ENCODE measurements at regions not wholly inside any gene's neighbourhood (a gene's known extent, or its start where the extent isn't known, plus 50 kb on each side); places are given as distances from the start of the nearest gene placed in this dataset.

DNA sequence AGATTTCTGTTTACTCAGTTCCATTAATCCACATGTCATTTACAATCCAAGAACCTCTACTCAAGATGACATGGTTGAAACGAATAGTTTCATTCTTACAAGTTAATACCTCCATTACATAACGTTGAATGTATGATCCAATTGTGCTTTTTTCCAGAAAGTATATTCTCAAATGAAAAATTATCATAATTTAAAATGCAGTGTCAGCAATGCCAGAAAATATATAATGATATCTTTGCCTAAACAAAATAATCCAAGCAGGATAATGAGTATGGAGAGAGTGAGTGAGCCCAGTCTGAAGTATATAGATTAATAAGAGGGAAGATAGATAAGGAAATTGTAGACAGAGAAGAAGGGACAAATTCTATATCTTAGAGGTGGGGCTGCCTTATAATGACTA lies 505.0 kb downstream of the CENPC start:
- peaks cover 7% of the 10 kb centered on the region for H3K4me1 ChIP-seq (ENCODE audit: insufficient read depth, low read length)
- TF ChIP-seq CTCF (IDR thresholded peaks at IDR 0.05; ENCODE audit: insufficient read depth, low read depth, low read length) (no peak), EZH2 (IDR thresholded peaks at IDR 0.05; ENCODE audit: insufficient read depth, low read length) (no peak)
- no peak overlapping the region for H3K4me3 ChIP-seq (ENCODE audit: insufficient read depth, low read depth, low read length)
- no peaks in the 10 kb centered on the region for H3K27me3 Mint-ChIP-seq (ENCODE audit: low read depth, unreplicated experiment)
- no peaks in the 10 kb centered on the region for H4K20me1 ChIP-seq (ENCODE audit: insufficient read depth, low read length)
- H2AFZ ChIP-seq (ENCODE audit: low read depth, low read length): no peak overlapping the region
- no peak for FAIRE-seq
- no peaks in the 10 kb centered on the region for H3K36me3 ChIP-seq (ENCODE audit: insufficient read depth, low read length)
- no peaks in the 10 kb centered on the region for H3K36me3 Mint-ChIP-seq (ENCODE audit: low read depth, unreplicated experiment)
- H3K4me3 Mint-ChIP-seq (ENCODE audit: unreplicated experiment): no peak overlapping the region
- H3K4me1 Mint-ChIP-seq (ENCODE audit: low read depth, unreplicated experiment): peaks cover 13% of the 10 kb centered on the region
- DNase-seq (ENCODE audit: low read depth): no peak
- H3K27ac ChIP-seq (ENCODE audit: low read depth, low read length): no peak overlapping the region
- H3K27me3 ChIP-seq (ENCODE audit: insufficient read depth, low read length): no peaks in the 10 kb centered on the region
- no peak overlapping the region for H3K27ac Mint-ChIP-seq (ENCODE audit: unreplicated experiment)
- H3K79me2 ChIP-seq (ENCODE audit: insufficient read depth, low read length): no peaks in the 10 kb centered on the region
- H3K9me3 Mint-ChIP-seq (ENCODE audit: unreplicated experiment): peaks cover under 1% of the 10 kb centered on the region
- H3K9me3 ChIP-seq (ENCODE audit: insufficient read depth, low read depth, low read length): no peaks in the 10 kb centered on the region
- H3K9ac ChIP-seq (ENCODE audit: low read length): no peak overlapping the region
- H3K4me2 ChIP-seq (ENCODE audit: low read length): no peak overlapping the region

DNA sequence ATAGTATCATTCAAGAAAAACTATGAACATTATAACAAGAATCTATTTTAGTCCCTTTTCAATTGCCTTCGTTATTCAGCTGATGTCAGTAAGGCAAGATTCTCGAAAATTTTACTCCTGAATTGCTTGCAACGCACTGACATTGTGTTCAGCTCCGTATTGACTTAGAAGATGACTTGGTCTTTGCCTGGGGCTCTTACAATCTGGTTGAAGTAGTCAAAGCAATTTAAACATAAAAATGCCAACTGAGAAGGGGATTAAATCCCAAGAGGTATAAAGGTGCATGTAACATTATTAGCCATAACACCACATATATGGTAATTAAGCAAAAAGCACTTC lies 507.1 kb downstream of the CENPC start:
- Histone ChIP-seq H3K4me1 (ENCODE audit: insufficient read depth, low read length) (peaks cover 7% of the 10 kb centered on the region), H2AFZ (ENCODE audit: low read depth, low read length) (no peak overlapping the region), H3K4me2 (ENCODE audit: low read length) (no peak overlapping the region), H4K20me1 (ENCODE audit: insufficient read depth, low read length) (no peaks in the 10 kb centered on the region), H3K9me3 (ENCODE audit: insufficient read depth, low read depth, low read length) (no peaks in the 10 kb centered on the region), H3K79me2 (ENCODE audit: insufficient read depth, low read length) (no peaks in the 10 kb centered on the region), H3K27ac (ENCODE audit: low read depth, low read length) (no peak overlapping the region), H3K4me3 (ENCODE audit: insufficient read depth, low read depth, low read length) (no peak overlapping the region), H3K36me3 (ENCODE audit: insufficient read depth, low read length) (no peaks in the 10 kb centered on the region), H3K9ac (ENCODE audit: low read length) (no peak overlapping the region), H3K27me3 (ENCODE audit: insufficient read depth, low read length) (no peaks in the 10 kb centered on the region)
- Mint-ChIP-seq H3K27me3 (ENCODE audit: low read depth, unreplicated experiment) (no peaks in the 10 kb centered on the region), H3K27ac (ENCODE audit: unreplicated experiment) (no peak overlapping the region), H3K4me3 (ENCODE audit: unreplicated experiment) (no peak overlapping the region), H3K36me3 (ENCODE audit: low read depth, unreplicated experiment) (no peaks in the 10 kb centered on the region), H3K9me3 (ENCODE audit: unreplicated experiment) (peaks cover 6% of the 10 kb centered on the region), H3K4me1 (ENCODE audit: low read depth, unreplicated experiment) (peaks cover 13% of the 10 kb centered on the region)
- DNase-seq (ENCODE audit: low read depth) (no peak), FAIRE-seq (no peak)
- TF ChIP-seq EZH2 (IDR thresholded peaks at IDR 0.05; ENCODE audit: insufficient read depth, low read length) (no peak), CTCF (IDR thresholded peaks at IDR 0.05; ENCODE audit: insufficient read depth, low read depth, low read length) (no peak)

- DNase-seq (ENCODE audit: low read depth): no peak
Measured at GRCh38 chr4:67037504-67038227, 507.6 kb downstream of the CENPC start.

More at GRCh38 chr4:67037504-67038227, 507.6 kb downstream of the CENPC start:
- Histone ChIP-seq H4K20me1 (ENCODE audit: insufficient read depth, low read length) (no peaks in the 10 kb centered on the region), H3K27ac (ENCODE audit: low read depth, low read length) (no peak overlapping the region), H3K4me2 (ENCODE audit: low read length) (no peak overlapping the region), H3K4me3 (ENCODE audit: insufficient read depth, low read depth, low read length) (no peak overlapping the region), H3K9ac (ENCODE audit: low read length) (no peak overlapping the region), H3K4me1 (ENCODE audit: insufficient read depth, low read length) (peaks cover 7% of the 10 kb centered on the region), H2AFZ (ENCODE audit: low read depth, low read length) (no peak overlapping the region), H3K9me3 (ENCODE audit: insufficient read depth, low read depth, low read length) (no peaks in the 10 kb centered on the region), H3K27me3 (ENCODE audit: insufficient read depth, low read length) (no peaks in the 10 kb centered on the region), H3K36me3 (ENCODE audit: insufficient read depth, low read length) (no peaks in the 10 kb centered on the region), H3K79me2 (ENCODE audit: insufficient read depth, low read length) (no peaks in the 10 kb centered on the region)
- FAIRE-seq: no peak
- TF ChIP-seq EZH2 (IDR thresholded peaks at IDR 0.05; ENCODE audit: insufficient read depth, low read length) (no peak), CTCF (IDR thresholded peaks at IDR 0.05; ENCODE audit: insufficient read depth, low read depth, low read length) (no peak)
- Mint-ChIP-seq H3K4me3 (ENCODE audit: unreplicated experiment) (no peak overlapping the region), H3K36me3 (ENCODE audit: low read depth, unreplicated experiment) (peaks cover 2% of the 10 kb centered on the region), H3K27me3 (ENCODE audit: low read depth, unreplicated experiment) (no peaks in the 10 kb centered on the region), H3K4me1 (ENCODE audit: low read depth, unreplicated experiment) (peaks cover 13% of the 10 kb centered on the region), H3K27ac (ENCODE audit: unreplicated experiment) (no peak overlapping the region), H3K9me3 (ENCODE audit: unreplicated experiment) (peaks cover 9% of the 10 kb centered on the region)

Measured in astrocyte (in vitro differentiated cells and primary cell).